ENCODE measurements at regions not wholly inside any gene's neighbourhood (a gene's known extent, or its start where the extent isn't known, plus 50 kb on each side); places are given as distances from the start of the nearest gene placed in this dataset.

DNA sequence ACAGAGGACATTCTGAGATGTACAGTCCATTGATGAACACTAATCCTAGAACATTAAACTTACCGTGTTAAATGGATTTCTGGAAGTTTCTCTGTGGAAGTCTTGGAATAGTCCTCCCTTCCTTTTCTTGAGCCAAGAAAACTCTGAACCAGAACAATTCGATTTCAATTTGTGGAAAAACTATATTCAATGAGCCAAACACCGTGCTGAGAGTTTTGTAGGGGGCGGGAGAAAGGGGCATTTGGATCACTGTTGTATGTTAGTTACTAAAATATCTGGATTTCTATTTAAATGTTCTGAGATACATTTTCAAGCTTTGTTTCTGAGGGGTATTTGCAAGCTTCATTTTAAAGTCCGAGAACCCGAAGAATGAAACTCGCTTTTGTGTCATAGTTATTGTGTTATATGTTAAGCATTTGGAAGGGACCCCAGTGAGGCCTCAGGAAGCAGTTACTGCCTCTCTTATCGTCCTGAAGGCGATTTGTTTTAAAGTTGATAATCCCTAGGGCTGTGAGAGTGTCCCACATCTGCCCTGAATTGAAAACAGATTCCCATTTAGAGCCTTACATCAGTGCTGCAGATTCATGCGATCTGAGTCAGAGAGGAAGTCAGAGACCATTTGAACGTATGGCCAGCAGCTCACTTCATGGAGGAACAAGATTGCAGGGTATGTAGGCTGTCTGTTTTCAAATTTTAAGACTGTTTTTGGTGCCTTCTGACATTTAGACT, 70.8 kb upstream of the SASH1 start:
- no peak overlapping the region for H3K4me3 ChIP-seq (replicated peaks; ENCODE audit: insufficient read depth, low read length)
- TF ChIP-seq REST (IDR thresholded peaks at IDR 0.05; ENCODE audit: insufficient replicate concordance, low read depth): no peak
- TF ChIP-seq GABPA (IDR thresholded peaks at IDR 0.05; ENCODE audit: low read depth): no peak
- no peak for TF ChIP-seq POLR2AphosphoS5 (IDR thresholded peaks at IDR 0.05; ENCODE audit: low read depth)
- no peak for DNase-seq (ENCODE audit: low read depth in 1 of 2, low spot score in 1 of 2)
- no peaks in the 10 kb centered on the region for H3K27me3 ChIP-seq (ENCODE audit: insufficient read depth, poor library complexity, severe bottlenecking)
- no peak overlapping the region for H3K27ac ChIP-seq (replicated peaks)

GRCh38 chr6:148272597-148272996, 70.0 kb upstream of the SASH1 start:
- TF ChIP-seq, protein P1, sequence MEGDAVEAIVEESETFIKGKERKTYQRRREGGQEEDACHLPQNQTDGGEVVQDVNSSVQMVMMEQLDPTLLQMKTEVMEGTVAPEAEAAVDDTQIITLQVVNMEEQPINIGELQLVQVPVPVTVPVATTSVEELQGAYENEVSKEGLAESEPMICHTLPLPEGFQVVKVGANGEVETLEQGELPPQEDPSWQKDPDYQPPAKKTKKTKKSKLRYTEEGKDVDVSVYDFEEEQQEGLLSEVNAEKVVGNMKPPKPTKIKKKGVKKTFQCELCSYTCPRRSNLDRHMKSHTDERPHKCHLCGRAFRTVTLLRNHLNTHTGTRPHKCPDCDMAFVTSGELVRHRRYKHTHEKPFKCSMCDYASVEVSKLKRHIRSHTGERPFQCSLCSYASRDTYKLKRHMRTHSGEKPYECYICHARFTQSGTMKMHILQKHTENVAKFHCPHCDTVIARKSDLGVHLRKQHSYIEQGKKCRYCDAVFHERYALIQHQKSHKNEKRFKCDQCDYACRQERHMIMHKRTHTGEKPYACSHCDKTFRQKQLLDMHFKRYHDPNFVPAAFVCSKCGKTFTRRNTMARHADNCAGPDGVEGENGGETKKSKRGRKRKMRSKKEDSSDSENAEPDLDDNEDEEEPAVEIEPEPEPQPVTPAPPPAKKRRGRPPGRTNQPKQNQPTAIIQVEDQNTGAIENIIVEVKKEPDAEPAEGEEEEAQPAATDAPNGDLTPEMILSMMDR (IDR thresholded peaks at IDR 0.05; ENCODE audit: insufficient read depth, low read length): no peak
- TF ChIP-seq SPI1 (IDR thresholded peaks at IDR 0.05; ENCODE audit: borderline replicate concordance, low read depth) (no peak), REST (IDR thresholded peaks at IDR 0.05; ENCODE audit: insufficient replicate concordance, low read depth) (no peak), GABPA (IDR thresholded peaks at IDR 0.05; ENCODE audit: low read depth) (no peak), POLR2AphosphoS5 (IDR thresholded peaks at IDR 0.05; ENCODE audit: low read depth) (no peak)
- no peak for DNase-seq (ENCODE audit: low read depth in 1 of 2, low spot score in 1 of 2)
- no peaks in the 10 kb centered on the region for H3K27me3 ChIP-seq (ENCODE audit: insufficient read depth, poor library complexity, severe bottlenecking)
- H3K27ac ChIP-seq (replicated peaks): no peak overlapping the region
- H3K4me3 ChIP-seq (replicated peaks; ENCODE audit: insufficient read depth, low read length): no peak overlapping the region

DNA sequence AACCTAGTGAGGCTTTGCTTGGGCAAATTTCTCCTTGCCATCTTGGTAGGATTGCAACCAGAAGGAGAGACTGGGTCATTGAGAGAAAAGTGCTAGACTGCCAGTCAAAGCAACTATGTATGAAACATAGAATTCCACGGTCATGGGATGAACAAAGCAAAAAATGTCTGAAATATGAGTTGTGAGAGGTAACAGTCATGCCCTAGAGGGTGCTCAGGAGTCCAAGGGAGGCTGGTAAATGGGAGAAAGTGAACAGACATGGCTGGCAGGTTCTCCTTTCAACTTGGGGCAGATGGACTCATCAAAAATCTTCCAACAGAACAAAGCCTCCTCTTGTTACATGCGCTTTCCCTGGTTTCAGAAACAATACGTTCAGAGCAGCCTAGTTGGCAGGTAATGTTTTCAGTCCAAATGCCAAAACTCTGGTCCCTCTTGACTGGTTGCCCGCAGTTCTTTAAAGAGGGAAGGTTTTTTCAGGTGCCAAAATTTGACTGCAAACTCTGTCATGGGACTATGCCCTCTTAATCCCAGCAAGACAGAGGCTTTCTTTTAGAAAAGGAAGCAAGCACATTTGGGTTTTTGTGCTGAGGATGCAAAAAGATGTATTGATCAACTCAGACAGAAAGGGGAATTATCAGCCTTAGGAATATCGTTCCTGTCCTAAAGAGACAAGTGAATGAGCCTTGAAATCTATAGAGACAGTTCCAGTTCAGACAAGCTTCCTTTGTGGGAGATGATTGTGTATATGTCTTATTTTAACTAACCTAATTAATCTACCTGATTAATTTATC, 68.5 kb upstream of the SASH1 start:
- TF ChIP-seq SPI1 (IDR thresholded peaks at IDR 0.05; ENCODE audit: borderline replicate concordance, low read depth) (no peak), REST (IDR thresholded peaks at IDR 0.05; ENCODE audit: insufficient replicate concordance, low read depth) (no peak), POLR2AphosphoS5 (IDR thresholded peaks at IDR 0.05; ENCODE audit: low read depth) (no peak), GABPA (IDR thresholded peaks at IDR 0.05; ENCODE audit: low read depth) (no peak)
- TF ChIP-seq, protein P1 (IDR thresholded peaks at IDR 0.05; ENCODE audit: insufficient read depth, low read length): no peak
- Histone ChIP-seq H3K27ac (replicated peaks) (no peak overlapping the region), H3K27me3 (ENCODE audit: insufficient read depth, poor library complexity, severe bottlenecking) (no peaks in the 10 kb centered on the region), H3K4me3 (replicated peaks; ENCODE audit: insufficient read depth, low read length) (no peak overlapping the region)
- no peak for DNase-seq (ENCODE audit: low read depth in 1 of 2, low spot score in 1 of 2)

Measured in HL-60 (cell line).